HepG2 (cell line): ENCODE measurements at regions not wholly inside any gene's neighbourhood (a gene's known extent, or its start where the extent isn't known, plus 50 kb on each side); places are given as distances from the start of the nearest gene placed in this dataset.

Source experiments
- ATAC-seq: fragments of 200-7000 bp; cut with Tn5 transposase; 3 replicates; pipeline ENCODE4 v1.9.1; 2020; ENCODE audit warnings: mild to moderate bottlenecking, moderate library complexity
- BruUV-seq: library from RNA; stranded (reverse); fragments of 400-500 nt; replicated peaks from 2 replicates; lab custom pipeline; 2021; lab: Mats Ljungman, UMichigan
- CTCF ChIA-PET: fragments of 300-600 bp; formaldehyde crosslinking; extraction: SDS; loops from one replicate; lab custom pipeline; 2021; ENCODE audit warnings: low total read pairs, inconsistent platforms, low intra/inter-chr PET ratio; lab: Yijun Ruan, JAX
- POLR2A ChIA-PET: fragments of 350-600 bp; sonication (Branson Sonifier 250); formaldehyde crosslinking; loops from one replicate; lab custom pipeline; 2020; ENCODE audit warnings: antibody characterized with exemption, inconsistent platforms; lab: Yijun Ruan, JAX
- DNase-seq: peaks from one replicate; pipeline ENCODE4 v3.0.0-alpha.2; 2015; ENCODE audit warnings: low spot score
- FAIRE-seq: peaks from 3 replicates; lab custom pipeline; 2011; peaks lifted over from hg19 to GRCh38; lab: Jason Lieb, UNC
- H2AFZ ChIP-seq: one replicate; pipeline ENCODE4 v1.6.1; 2011; ENCODE audit warnings: low read length, inconsistent platforms
- H3K27ac ChIP-seq: fragments of 300-600 bp; 3 replicates; pipeline ENCODE4 v1.8.0; 2011; ENCODE audit warnings: mixed run types, mild to moderate bottlenecking, mixed read lengths, low read length, inconsistent platforms; ENCODE audit not compliant: insufficient read depth; ENCODE audit errors: extremely low read length
- H3K27me3 ChIP-seq, 2 experiments: fragments of 200-600 bp in 1 of 2; 2 replicates in 1 of 2; 3 replicates in 1 of 2; pipeline versions ENCODE4 v1.6.0 to v1.8.0; 2011; ENCODE audit warnings: low read length in 2 of 2, mild to moderate bottlenecking in 2 of 2, moderate library complexity in 2 of 2, inconsistent platforms in 1 of 2; ENCODE audit not compliant: insufficient read depth in 2 of 2, control insufficient read depth in 1 of 2
- H3K36me3 ChIP-seq, 2 experiments: fragments of 200-600 bp in 1 of 2; replicated peaks in 1 of 2; 2 replicates in 1 of 2; 3 replicates in 1 of 2; pipeline versions ENCODE4 v1.5.1 to v1.8.0; 2011; ENCODE audit warnings: low read length in 2 of 2, inconsistent platforms in 1 of 2; ENCODE audit not compliant: insufficient read depth in 2 of 2, control insufficient read depth in 1 of 2
- H3K4me1 ChIP-seq: 2 replicates; pipeline ENCODE4 v1.5.1; 2012; ENCODE audit warnings: low read length, inconsistent platforms; ENCODE audit not compliant: insufficient read depth
- H3K4me2 ChIP-seq: 2 replicates; pipeline ENCODE4 v1.6.0; 2011; ENCODE audit warnings: low read depth, low read length, inconsistent platforms
- H3K4me3 ChIP-seq, 3 experiments: fragments of 200-600 bp in 1 of 3; sonication (generic), shearing (Covaris generic) in 1 of 3; replicated peaks in 1 of 3; 2 replicates each; pipeline ENCODE4 v1.5.1; 2011 to 2016; ENCODE audit warnings: low read length in 3 of 3, inconsistent platforms in 2 of 3, low read depth in 2 of 3, mild to moderate bottlenecking in 2 of 3, control low read depth in 1 of 3, mixed read lengths in 1 of 3; ENCODE audit not compliant: insufficient read depth in 1 of 3
- H3K79me2 ChIP-seq: one replicate; pipeline ENCODE4 v1.6.1; 2011; ENCODE audit warnings: low read length, inconsistent platforms; ENCODE audit not compliant: insufficient read depth
- H3K9ac ChIP-seq: 2 replicates; pipeline ENCODE4 v1.6.0; 2011; ENCODE audit warnings: mild to moderate bottlenecking, low read depth, low read length, inconsistent platforms; ENCODE audit not compliant: insufficient read depth
- H3K9me3 ChIP-seq: 2 replicates; pipeline ENCODE4 v1.5.1; 2012; ENCODE audit warnings: mild to moderate bottlenecking, low read length
- H4K20me1 ChIP-seq: 2 replicates; pipeline ENCODE4 v1.6.0; 2011; ENCODE audit warnings: inconsistent platforms, mild to moderate bottlenecking, low read length, moderate library complexity; ENCODE audit not compliant: insufficient read depth
- EHMT2 ChIP-seq: fragments of 200-600 bp; sonication (generic); IDR thresholded peaks from 2 replicates; pipeline ENCODE4 v1.7.0; 2017; ENCODE audit warnings: antibody characterized with exemption, low read depth, low read length, borderline replicate concordance
- KLF11 ChIP-seq: IDR thresholded peaks from 2 replicates; pipeline ENCODE4 v1.6.1; 2016; ENCODE audit warnings: missing compliant biosample characterization
- MAZ ChIP-seq, 2 experiments: sonication (generic) in 1 of 2; formaldehyde crosslinking in 1 of 2; IDR thresholded peaks; 2 replicates each; pipeline versions ENCODE4 v1.5.0 to v1.6.1; 2012 to 2020; ENCODE audit warnings: low read depth in 2 of 2, mild to moderate bottlenecking in 2 of 2, borderline replicate concordance in 1 of 2, improper control_type of control experiment in 1 of 2, low read length in 1 of 2, missing genetic modification reagents in 1 of 2, moderate library complexity in 1 of 2
- MLLT10 ChIP-seq: sonication (generic); formaldehyde crosslinking; IDR thresholded peaks from 2 replicates; pipeline ENCODE4 v1.4.0; 2020; ENCODE audit warnings: missing genetic modification reagents
- NFYB ChIP-seq: sonication (generic); formaldehyde crosslinking; IDR thresholded peaks from 2 replicates; pipeline ENCODE4 v1.4.0; 2020; ENCODE audit warnings: missing genetic modification reagents
- SMAD3 ChIP-seq: sonication (generic); formaldehyde crosslinking; IDR thresholded peaks from 2 replicates; pipeline ENCODE4 v1.4.0; 2020; ENCODE audit warnings: missing genetic modification reagents
- STAG1 ChIP-seq: sonication (generic); formaldehyde crosslinking; IDR thresholded peaks from 2 replicates; pipeline ENCODE4 v1.4.0; 2020; ENCODE audit warnings: missing genetic modification reagents
- ZBTB10 ChIP-seq: sonication (generic); formaldehyde crosslinking; IDR thresholded peaks from 2 replicates; pipeline ENCODE4 v1.4.0; 2020; ENCODE audit warnings: missing genetic modification reagents, borderline replicate concordance
- ZNF256 ChIP-seq: sonication (generic); formaldehyde crosslinking; conservative IDR thresholded peaks from 2 replicates; pipeline ENCODE4 v1.4.0; 2020; ENCODE audit warnings: missing genetic modification reagents
- ZNF30 ChIP-seq: sonication (generic); formaldehyde crosslinking; IDR thresholded peaks from 2 replicates; pipeline ENCODE4 v1.5.0; 2020; ENCODE audit warnings: mild to moderate bottlenecking, missing genetic modification reagents
- ZNF546 ChIP-seq: sonication (generic); formaldehyde crosslinking; conservative IDR thresholded peaks from 2 replicates; pipeline ENCODE4 v1.8.1; 2023; ENCODE audit warnings: mild to moderate bottlenecking, missing genetic modification reagents
- ZNF615 ChIP-seq: sonication (generic); formaldehyde crosslinking; IDR thresholded peaks from 2 replicates; pipeline ENCODE4 v1.5.0; 2020; ENCODE audit warnings: mild to moderate bottlenecking, missing genetic modification reagents, borderline replicate concordance
- ZNF772 ChIP-seq: sonication (generic); formaldehyde crosslinking; IDR thresholded peaks from 2 replicates; pipeline ENCODE4 v1.5.0; 2020; ENCODE audit warnings: mild to moderate bottlenecking, missing genetic modification reagents
- WGBS: methylation state at CpG from one replicate; pipeline ENCODE4 v1.1.6; 2017; ENCODE audit warnings: low lambda C conversion rate; 5-methylcytosine and 5-hydroxymethylcytosine counted together
- in situ Hi-C: cut with HindIII; loops from 2 replicates; pipeline ENCODE4 v1.10.0; 2017; ENCODE audit warnings: low pct_unique_long_range_greater_than_20kb; ENCODE audit not compliant: extremely low pct_ligation_motif_present
- intact Hi-C: fragments of 100-400 bp; cut with micrococcal nuclease; formaldehyde crosslinking; loops from one replicate; pipeline ENCODE4 v1.10.0; 2022; ENCODE audit not compliant: unreplicated experiment
- TF ChIP-seq, protein P1 (sequence below): sonication (generic); formaldehyde crosslinking; conservative IDR thresholded peaks from 2 replicates; pipeline ENCODE4 v1.8.0; 2022; ENCODE audit warnings: mild to moderate bottlenecking, moderate library complexity, missing genetic modification reagents

GRCh38 chr6:106749609-106750008 is 120.2 kb downstream of the QRSL1 start:
- Histone ChIP-seq H3K4me3 (no peak overlapping the region), H3K27me3 (no peaks in the 10 kb centered on the region), H3K4me1 (peaks cover 76% of the 10 kb centered on the region), H3K9me3 (no peaks in the 10 kb centered on the region), H3K36me3 (no peaks in the 10 kb centered on the region), H4K20me1 (no peaks in the 10 kb centered on the region), H3K27ac (no peak overlapping the region), H3K79me2 (no peaks in the 10 kb centered on the region), H3K4me2 (no peak overlapping the region), H2AFZ (no peak overlapping the region), H3K9ac (no peak overlapping the region)
- ChIA-PET POLR2A (no interaction called here), CTCF (no interaction called here)
- TF ChIP-seq ZBTB10 (CRISPR knock-in tag) (no peak), ZNF772 (CRISPR knock-in tag) (no peak), EHMT2 (no peak)
- FAIRE-seq: no peak
- in situ Hi-C loops (no loop called here), intact Hi-C loops (loop anchor here (5.0 kb wide), 1 partner anchor 38 kb away; no protein-coding TSS in a partner anchor)
- ATAC-seq: no peak
- WGBS: 91% methylated on average over 4 of the region's 4 CpGs
- DNase-seq: no peak
- BruUV-seq: no TSS peak

DNA sequence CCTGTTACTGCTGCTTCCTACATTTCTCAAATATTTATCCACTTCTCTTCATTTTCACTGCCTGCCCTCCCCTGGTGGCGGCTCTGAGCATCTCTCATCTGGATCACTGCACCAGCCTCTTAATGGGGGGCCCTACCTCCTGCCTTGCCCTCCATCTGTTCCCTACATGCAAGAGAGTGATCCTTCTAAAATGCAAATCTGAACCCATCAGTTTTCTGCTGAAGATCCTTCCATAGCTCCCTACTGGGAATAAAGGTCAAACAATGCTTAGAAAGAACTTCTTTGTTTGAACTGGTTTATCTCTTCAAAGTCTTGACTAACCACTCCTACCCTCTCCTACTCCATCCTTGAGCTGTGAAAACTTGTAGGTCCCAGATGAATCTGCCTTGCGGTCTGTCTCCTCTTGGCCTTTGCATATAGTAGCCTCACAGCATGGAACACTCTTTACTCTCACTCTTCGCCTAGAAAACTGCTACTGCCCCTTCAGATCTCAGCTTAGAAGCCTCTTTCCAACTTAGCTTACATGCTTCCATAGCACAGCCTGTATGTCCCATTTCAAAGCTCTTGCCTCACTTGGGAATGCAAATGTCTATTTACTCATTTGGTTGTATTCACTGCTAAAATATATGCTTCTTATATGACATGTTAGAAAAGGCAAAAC is 119.3 kb downstream of the QRSL1 start:
- Histone ChIP-seq H3K9me3 (no peaks in the 10 kb centered on the region), H3K4me1 (peaks cover 76% of the 10 kb centered on the region), H3K27ac (no peak overlapping the region), H3K4me2 (no peak overlapping the region), H3K4me3 (no peak overlapping the region), H2AFZ (no peak overlapping the region), H3K79me2 (no peaks in the 10 kb centered on the region), H3K9ac (no peak overlapping the region), H3K36me3 (no peaks in the 10 kb centered on the region), H3K27me3 (no peaks in the 10 kb centered on the region), H4K20me1 (no peaks in the 10 kb centered on the region)
- 84% methylated on average over 3 of the region's 3 CpGs for WGBS
- BruUV-seq: no TSS peak
- ATAC-seq: peak; percentile 28; the same call in 2 of the 3 replicates
- no peak for FAIRE-seq
- ChIA-PET POLR2A (interaction anchor here (1.1 to 1.6 kb wide), 2 partner anchors 17 to 49 kb away, joined by 3 to 5 read pairs; no protein-coding TSS in a partner anchor), CTCF (no interaction called here)
- no peak for DNase-seq
- in situ Hi-C loops (no loop called here), intact Hi-C loops (no loop called here)
- TF ChIP-seq MLLT10 (CRISPR knock-in tag): no peak
- no peak for TF ChIP-seq MAZ (IDR thresholded peaks at IDR 0.05; ENCODE audit: borderline replicate concordance, low read depth, low read length)
- no peak for TF ChIP-seq MAZ (CRISPR knock-in tag; IDR thresholded peaks at IDR 0.05; ENCODE audit: low read depth)
- TF ChIP-seq ZNF615 (CRISPR knock-in tag): no peak
- TF ChIP-seq SMAD3 (CRISPR knock-in tag): no peak
- TF ChIP-seq, protein P1, sequence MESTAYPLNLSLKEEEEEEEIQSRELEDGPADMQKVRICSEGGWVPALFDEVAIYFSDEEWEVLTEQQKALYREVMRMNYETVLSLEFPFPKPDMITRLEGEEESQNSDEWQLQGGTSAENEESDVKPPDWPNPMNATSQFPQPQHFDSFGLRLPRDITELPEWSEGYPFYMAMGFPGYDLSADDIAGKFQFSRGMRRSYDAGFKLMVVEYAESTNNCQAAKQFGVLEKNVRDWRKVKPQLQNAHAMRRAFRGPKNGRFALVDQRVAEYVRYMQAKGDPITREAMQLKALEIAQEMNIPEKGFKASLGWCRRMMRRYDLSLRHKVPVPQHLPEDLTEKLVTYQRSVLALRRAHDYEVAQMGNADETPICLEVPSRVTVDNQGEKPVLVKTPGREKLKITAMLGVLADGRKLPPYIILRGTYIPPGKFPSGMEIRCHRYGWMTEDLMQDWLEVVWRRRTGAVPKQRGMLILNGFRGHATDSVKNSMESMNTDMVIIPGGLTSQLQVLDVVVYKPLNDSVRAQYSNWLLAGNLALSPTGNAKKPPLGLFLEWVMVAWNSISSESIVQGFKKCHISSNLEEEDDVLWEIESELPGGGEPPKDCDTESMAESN (CRISPR knock-in tag): no peak
- no peak for TF ChIP-seq ZNF256 (CRISPR knock-in tag)
- TF ChIP-seq ZNF30 (CRISPR knock-in tag): no peak
- TF ChIP-seq ZNF546 (CRISPR knock-in tag): no peak
- peak; percentile 17; the same call in 1 of the 2 replicates for TF ChIP-seq STAG1 (CRISPR knock-in tag)
- no peak for TF ChIP-seq KLF11
- TF ChIP-seq NFYB: no peak
